ENCODE measurements at regions not wholly inside any gene's neighbourhood (a gene's known extent, or its start where the extent isn't known, plus 50 kb on each side); places are given as distances from the start of the nearest gene placed in this dataset.

DNA sequence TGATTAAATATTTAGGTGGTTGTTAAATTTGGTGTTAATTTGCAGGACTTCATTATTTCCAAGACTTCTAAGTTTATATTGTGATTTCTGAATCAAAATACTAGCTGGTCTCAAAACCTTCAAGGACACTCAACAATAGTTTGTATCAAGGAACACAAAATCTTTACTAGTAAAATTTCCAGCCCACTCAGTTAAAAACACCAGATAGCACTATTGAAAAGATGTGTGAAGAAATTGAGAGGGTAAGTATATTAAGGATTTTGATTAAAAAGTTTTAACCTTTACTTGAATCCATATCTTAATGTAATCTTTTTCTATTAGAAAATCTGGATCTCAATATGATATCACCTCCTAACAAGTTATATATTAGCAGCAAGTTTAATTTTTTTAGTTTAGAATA is 89.3 kb upstream of the UGT8 start:
- peaks cover 0 to 1% of the 10 kb centered on the region in 2 donors for H3K9me3 Mint-ChIP-seq
- no peak overlapping the region for H3K4me3 Mint-ChIP-seq
- no peak for ATAC-seq (replicated peaks)
- peaks cover 0 to 10% of the 10 kb centered on the region in 2 donors for H3K27me3 Mint-ChIP-seq
- no peaks in the 10 kb centered on the region for H3K4me1 Mint-ChIP-seq (ENCODE audit: low read depth in 2 of 2)
- H3K36me3 Mint-ChIP-seq (ENCODE audit: insufficient read depth) = no peaks in the 10 kb centered on the region
- no peak for DNase-seq
- no peak overlapping the region for H3K27ac Mint-ChIP-seq

DNA sequence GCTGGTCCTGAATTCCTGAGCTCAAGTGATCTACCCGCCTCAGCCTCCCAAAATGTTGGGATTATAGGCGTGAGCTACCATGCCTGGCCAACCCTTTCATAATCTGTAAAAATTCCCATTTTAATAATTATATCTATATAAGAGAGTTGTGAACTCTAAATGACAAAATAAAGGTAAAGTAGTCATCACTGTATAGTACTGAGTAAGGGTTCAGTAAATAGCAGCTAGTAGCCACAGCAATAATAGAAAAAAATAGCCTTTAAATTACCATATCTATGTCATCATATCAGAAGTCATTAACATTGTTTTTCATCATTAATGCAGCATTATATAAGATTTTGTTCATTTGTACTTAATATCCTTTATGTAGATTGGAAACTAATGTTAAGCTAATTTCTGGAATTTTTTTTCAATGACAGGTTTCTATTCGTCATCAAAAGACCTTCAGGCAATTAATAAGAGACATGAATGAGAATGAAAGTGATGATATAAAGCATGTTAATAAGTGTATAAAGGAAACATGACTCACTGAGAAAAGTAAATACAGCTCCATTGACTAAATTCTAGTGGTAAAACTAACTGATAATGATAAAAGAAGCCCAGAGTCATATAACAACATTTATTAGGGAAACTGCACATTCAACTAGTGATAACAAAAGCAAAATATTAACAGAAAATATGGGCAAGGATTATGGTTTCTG is 85.9 kb upstream of the UGT8 start:
- Mint-ChIP-seq H3K27me3 (peaks cover 0 to 10% of the 10 kb centered on the region in 2 donors), H3K4me1 (ENCODE audit: low read depth in 2 of 2) (no peaks in the 10 kb centered on the region), H3K4me3 (no peak overlapping the region), H3K36me3 (ENCODE audit: insufficient read depth) (no peaks in the 10 kb centered on the region), H3K9me3 (peaks cover 0 to 1% of the 10 kb centered on the region in 2 donors), H3K27ac (no peak overlapping the region)
- no peak for ATAC-seq (replicated peaks)
- DNase-seq = no peak

- H3K27me3 Mint-ChIP-seq = no peaks in the 10 kb centered on the region
- no peak overlapping the region for H3K4me3 Mint-ChIP-seq
- DNase-seq (no peak), ATAC-seq (replicated peaks) (no peak)
- H3K36me3 Mint-ChIP-seq (ENCODE audit: insufficient read depth) = no peaks in the 10 kb centered on the region
- no peak overlapping the region for H3K27ac Mint-ChIP-seq
- peaks cover 0 to 8% of the 10 kb centered on the region in 2 donors for H3K9me3 Mint-ChIP-seq
- H3K4me1 Mint-ChIP-seq (ENCODE audit: low read depth in 2 of 2) = no peaks in the 10 kb centered on the region
These were observed 79.2 kb upstream of the UGT8 start for GRCh38 chr4:114519368-114519767.

- H3K27ac Mint-ChIP-seq = no peak overlapping the region
- H3K27me3 Mint-ChIP-seq = peaks cover 0 to 7% of the 10 kb centered on the region in 2 donors
- no peaks in the 10 kb centered on the region for H3K36me3 Mint-ChIP-seq (ENCODE audit: insufficient read depth)
- H3K9me3 Mint-ChIP-seq = peaks cover 0 to 13% of the 10 kb centered on the region in 2 donors
- no peak overlapping the region for H3K4me3 Mint-ChIP-seq
- DNase-seq (no peak), ATAC-seq (replicated peaks) (no peak)
- H3K4me1 Mint-ChIP-seq (ENCODE audit: low read depth in 2 of 2) = no peaks in the 10 kb centered on the region
These were observed 71.4 kb upstream of the UGT8 start for GRCh38 chr4:114527170-114527569.

DNA sequence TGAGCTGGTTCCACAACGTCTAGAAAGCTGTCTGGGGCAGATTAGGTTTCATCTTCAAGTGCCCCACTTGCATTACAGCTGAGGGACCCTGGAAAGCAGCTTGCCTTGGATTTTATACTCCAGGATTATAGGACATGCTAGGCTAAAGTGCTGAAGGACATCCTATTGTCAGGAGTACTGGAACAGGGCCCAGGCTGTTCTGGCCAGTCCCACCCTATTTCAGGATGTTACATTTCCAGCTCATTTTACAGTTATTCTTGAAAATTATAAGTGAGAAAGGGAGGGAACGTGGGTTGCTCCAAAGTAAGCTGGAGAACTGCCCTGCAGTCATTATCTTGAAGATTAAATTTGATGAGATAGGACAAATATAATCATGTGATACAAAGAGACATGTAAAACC is 71.0 kb upstream of the UGT8 start:
- Mint-ChIP-seq H3K4me1 (ENCODE audit: low read depth in 2 of 2) (no peaks in the 10 kb centered on the region), H3K27me3 (peaks cover 0 to 7% of the 10 kb centered on the region in 2 donors), H3K36me3 (ENCODE audit: insufficient read depth) (no peaks in the 10 kb centered on the region), H3K27ac (no peak overlapping the region), H3K4me3 (no peak overlapping the region), H3K9me3 (peaks cover 0 to 12% of the 10 kb centered on the region in 2 donors)
- DNase-seq (no peak), ATAC-seq (replicated peaks) (no peak)

DNA sequence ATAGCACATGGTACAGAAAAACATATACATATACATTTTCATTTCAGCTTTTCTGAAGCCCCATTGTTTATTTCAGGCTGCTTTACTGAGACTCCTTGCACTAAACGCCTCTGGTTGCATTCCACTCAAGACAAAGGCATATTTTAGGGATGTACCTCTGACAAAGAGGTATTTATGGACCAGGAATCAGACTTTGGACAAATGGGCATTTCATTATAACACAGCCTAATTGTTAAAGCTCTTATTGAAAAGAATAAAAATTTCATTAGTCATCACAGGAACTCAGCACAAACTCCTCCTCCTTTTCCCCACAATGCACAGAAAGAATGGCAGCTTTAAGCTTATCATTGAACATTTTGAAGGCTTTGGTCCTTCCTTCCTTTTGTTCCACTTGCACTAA is 62.9 kb upstream of the UGT8 start:
- no peaks in the 10 kb centered on the region for H3K36me3 Mint-ChIP-seq (ENCODE audit: insufficient read depth)
- H3K4me1 Mint-ChIP-seq (ENCODE audit: low read depth in 2 of 2) = no peaks in the 10 kb centered on the region
- ATAC-seq (replicated peaks) = no peak
- no peaks in the 10 kb centered on the region for H3K9me3 Mint-ChIP-seq
- H3K4me3 Mint-ChIP-seq = no peak overlapping the region
- DNase-seq = no peak
- H3K27me3 Mint-ChIP-seq = no peaks in the 10 kb centered on the region
- no peak overlapping the region for H3K27ac Mint-ChIP-seq

DNA sequence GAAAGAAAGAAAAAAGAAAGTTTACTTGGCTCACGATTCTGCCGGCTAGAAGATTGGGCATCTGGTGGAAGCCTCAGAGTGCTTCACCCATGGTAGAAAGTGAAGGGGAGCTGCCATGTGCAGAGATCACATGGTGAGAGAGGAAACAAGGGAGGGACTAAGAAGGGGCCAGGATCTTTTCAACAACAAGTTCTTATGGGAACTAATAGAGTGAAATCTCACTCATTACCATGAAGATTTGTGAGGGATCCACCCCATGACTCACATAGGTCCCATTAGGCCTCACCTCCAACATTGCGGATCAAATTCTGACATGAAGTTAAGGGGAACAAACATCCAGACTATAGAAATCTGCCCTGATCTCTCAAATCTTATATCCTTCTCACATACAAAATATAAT is 61.3 kb upstream of the UGT8 start:
- H3K4me3 Mint-ChIP-seq = no peak overlapping the region
- no peak for ATAC-seq (replicated peaks)
- no peaks in the 10 kb centered on the region for H3K4me1 Mint-ChIP-seq (ENCODE audit: low read depth in 2 of 2)
- no peaks in the 10 kb centered on the region for H3K36me3 Mint-ChIP-seq (ENCODE audit: insufficient read depth)
- H3K27me3 Mint-ChIP-seq = no peaks in the 10 kb centered on the region
- no peak overlapping the region for H3K27ac Mint-ChIP-seq
- no peak for DNase-seq
- H3K9me3 Mint-ChIP-seq = no peaks in the 10 kb centered on the region

DNA sequence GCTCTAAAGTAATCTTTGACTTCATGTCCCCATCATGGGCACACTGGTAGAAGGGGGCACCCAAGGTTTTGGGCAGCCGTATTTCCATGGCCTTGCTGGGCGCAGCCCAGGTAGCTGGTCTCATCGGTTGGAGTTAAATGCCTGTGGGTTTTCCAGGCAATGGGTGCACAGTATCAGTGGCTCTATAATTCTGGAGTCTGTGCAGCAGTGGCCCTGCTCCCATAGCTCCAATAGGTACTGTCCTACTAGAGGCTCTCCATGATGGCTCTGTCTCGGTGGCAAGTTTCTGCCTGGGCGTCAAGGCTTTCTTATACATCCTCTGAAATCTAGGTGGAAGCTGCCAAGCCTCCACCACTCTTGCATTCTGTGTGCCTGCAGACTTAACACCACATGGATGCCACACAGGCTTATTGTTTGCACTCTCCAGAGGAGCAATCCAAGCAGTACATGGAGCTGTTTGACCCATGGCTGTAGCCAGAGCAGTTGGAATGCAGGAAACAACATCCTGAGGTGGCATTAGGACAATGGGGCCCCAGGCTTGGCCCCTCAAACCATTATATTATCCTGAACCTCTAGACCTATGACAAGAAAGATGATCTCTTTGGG is 60.5 kb upstream of the UGT8 start:
- no peaks in the 10 kb centered on the region for H3K9me3 Mint-ChIP-seq
- no peak overlapping the region for H3K27ac Mint-ChIP-seq
- H3K4me3 Mint-ChIP-seq = no peak overlapping the region
- H3K27me3 Mint-ChIP-seq = no peaks in the 10 kb centered on the region
- no peaks in the 10 kb centered on the region for H3K4me1 Mint-ChIP-seq (ENCODE audit: low read depth in 2 of 2)
- ATAC-seq (replicated peaks) (no peak), DNase-seq (no peak)
- no peaks in the 10 kb centered on the region for H3K36me3 Mint-ChIP-seq (ENCODE audit: insufficient read depth)

DNA sequence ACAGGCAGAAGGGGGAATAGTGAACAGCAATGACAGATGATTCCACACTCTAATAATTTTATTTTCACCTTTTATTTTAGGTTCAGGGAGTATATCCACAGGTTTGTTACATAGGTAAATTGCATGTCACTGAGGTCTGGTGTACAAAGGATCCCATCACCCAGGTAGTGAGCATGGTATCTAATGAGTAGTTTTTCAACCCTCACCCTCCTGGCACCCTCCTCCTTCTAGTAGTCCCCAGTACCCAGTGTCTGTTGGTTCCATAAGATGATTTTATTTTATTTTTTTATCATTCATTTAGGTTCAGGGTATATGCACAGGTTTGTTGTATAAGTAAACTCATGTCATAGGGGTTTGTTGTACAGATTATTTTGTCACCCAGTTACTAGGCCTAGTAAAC is 58.6 kb upstream of the UGT8 start:
- no peaks in the 10 kb centered on the region for H3K27me3 Mint-ChIP-seq
- H3K4me1 Mint-ChIP-seq (ENCODE audit: low read depth in 2 of 2) = no peaks in the 10 kb centered on the region
- no peak overlapping the region for H3K4me3 Mint-ChIP-seq
- ATAC-seq (replicated peaks) (no peak), DNase-seq (no peak)
- no peaks in the 10 kb centered on the region for H3K9me3 Mint-ChIP-seq
- no peak overlapping the region for H3K27ac Mint-ChIP-seq
- no peaks in the 10 kb centered on the region for H3K36me3 Mint-ChIP-seq (ENCODE audit: insufficient read depth)

- Mint-ChIP-seq H3K36me3 (ENCODE audit: insufficient read depth) (no peaks in the 10 kb centered on the region), H3K4me1 (ENCODE audit: low read depth in 2 of 2) (no peaks in the 10 kb centered on the region), H3K4me3 (no peak overlapping the region), H3K27ac (no peak overlapping the region), H3K27me3 (no peaks in the 10 kb centered on the region), H3K9me3 (peaks cover 0 to 4% of the 10 kb centered on the region in 2 donors)
- no peak for ATAC-seq (replicated peaks)
- no peak for DNase-seq
These were observed 51.1 kb upstream of the UGT8 start for GRCh38 chr4:114547340-114548134.
